Sciatic nerve (tissue), 1 donor: ENCODE measurements at regions not wholly inside any gene's neighbourhood (a gene's known extent, or its start where the extent isn't known, plus 50 kb on each side); places are given as distances from the start of the nearest gene placed in this dataset. TPM values are rescaled to one million over a fixed set of nuclear protein-coding genes. Genes with fewer than 3 reads are reported as not detected.

Experiments used
- microRNA-seq: library from miRNA; unstranded; fragments of <30 nt; microRNA quantifications from one replicate; pipeline ENCODE4 v1.2.0, GENCODE V29; 2020
- donor health status: DM: no; HTN: no; CAD: no.

Small RNA genes in the stretch of these regions (microRNA-seq; reads per million reads assigned to microRNA genes)
- gene MIR147A = not detected
